ENCODE measurements at regions not wholly inside any gene's neighbourhood (a gene's known extent, or its start where the extent isn't known, plus 50 kb on each side); places are given as distances from the start of the nearest gene placed in this dataset.

DNA sequence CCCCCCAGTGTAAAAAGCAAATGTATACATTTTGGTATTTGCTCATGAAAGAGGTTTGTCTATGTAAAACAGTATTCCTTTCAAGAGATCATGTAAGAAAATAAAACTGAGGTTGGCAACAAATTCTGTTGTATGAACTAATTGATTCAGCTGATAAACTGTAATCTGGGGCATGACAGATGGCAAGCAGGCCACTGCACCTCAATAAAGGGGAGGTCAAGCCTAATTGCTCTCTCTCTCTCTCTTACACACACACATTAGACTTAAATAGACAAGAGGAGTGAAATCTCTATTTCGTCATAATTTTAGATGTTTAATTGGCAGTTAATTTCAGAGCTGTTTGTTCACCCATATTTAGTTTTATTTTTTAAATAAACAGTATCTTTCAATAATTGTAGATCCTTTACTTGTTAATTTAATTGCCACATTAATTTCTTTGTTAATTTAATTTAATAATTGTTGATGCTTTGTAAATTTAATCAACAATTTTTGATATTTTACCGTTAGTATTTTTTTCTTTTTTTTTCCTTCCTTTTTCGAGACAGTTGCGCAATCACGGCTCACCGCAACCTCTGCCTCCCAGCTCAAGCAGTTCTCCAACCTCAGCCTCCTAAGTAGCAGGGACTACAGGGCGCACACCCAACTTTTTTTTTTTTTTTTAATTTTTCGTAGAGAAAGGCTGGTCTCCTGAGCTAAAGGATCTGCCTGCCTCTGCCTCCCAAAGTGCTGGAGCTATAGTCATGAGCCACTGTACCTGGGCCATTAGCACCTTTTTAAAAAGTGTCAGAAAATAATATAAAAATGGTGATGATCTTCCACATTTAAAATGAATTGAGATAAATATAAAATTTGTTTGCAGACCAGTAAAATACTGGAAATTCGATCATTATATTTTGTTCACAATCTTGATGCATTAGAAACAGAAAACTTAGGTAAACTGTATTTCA lies 577.7 kb downstream of the SLC16A7 start:
- Histone ChIP-seq H3K79me2 (no peaks in the 10 kb centered on the region), H3K27ac (no peak overlapping the region), H2AFZ (no peak overlapping the region), H3K36me3 (ENCODE audit: control insufficient read depth, insufficient read depth, low read length) (no peaks in the 10 kb centered on the region), H3K4me3 (ENCODE audit: low read depth, low read length) (no peak overlapping the region), H3K9me3 (ENCODE audit: control insufficient read depth, low read length) (no peaks in the 10 kb centered on the region), H3K4me1 (no peaks in the 10 kb centered on the region), H3K9ac (no peak overlapping the region), H3K4me2 (ENCODE audit: low read length) (no peak overlapping the region), H3K27me3 (ENCODE audit: control insufficient read depth, insufficient read depth, low read length) (no peaks in the 10 kb centered on the region)
- TF ChIP-seq, protein P1, sequence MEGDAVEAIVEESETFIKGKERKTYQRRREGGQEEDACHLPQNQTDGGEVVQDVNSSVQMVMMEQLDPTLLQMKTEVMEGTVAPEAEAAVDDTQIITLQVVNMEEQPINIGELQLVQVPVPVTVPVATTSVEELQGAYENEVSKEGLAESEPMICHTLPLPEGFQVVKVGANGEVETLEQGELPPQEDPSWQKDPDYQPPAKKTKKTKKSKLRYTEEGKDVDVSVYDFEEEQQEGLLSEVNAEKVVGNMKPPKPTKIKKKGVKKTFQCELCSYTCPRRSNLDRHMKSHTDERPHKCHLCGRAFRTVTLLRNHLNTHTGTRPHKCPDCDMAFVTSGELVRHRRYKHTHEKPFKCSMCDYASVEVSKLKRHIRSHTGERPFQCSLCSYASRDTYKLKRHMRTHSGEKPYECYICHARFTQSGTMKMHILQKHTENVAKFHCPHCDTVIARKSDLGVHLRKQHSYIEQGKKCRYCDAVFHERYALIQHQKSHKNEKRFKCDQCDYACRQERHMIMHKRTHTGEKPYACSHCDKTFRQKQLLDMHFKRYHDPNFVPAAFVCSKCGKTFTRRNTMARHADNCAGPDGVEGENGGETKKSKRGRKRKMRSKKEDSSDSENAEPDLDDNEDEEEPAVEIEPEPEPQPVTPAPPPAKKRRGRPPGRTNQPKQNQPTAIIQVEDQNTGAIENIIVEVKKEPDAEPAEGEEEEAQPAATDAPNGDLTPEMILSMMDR (IDR thresholded peaks at IDR 0.05): no peak

GRCh38 chr12:60174476-60174875 lies 578.6 kb downstream of the SLC16A7 start:
- Histone ChIP-seq H3K27ac (no peak overlapping the region), H3K36me3 (ENCODE audit: control insufficient read depth, insufficient read depth, low read length) (no peaks in the 10 kb centered on the region), H3K79me2 (no peaks in the 10 kb centered on the region), H3K27me3 (ENCODE audit: control insufficient read depth, insufficient read depth, low read length) (no peaks in the 10 kb centered on the region), H3K4me3 (ENCODE audit: low read depth, low read length) (no peak overlapping the region), H3K9me3 (ENCODE audit: control insufficient read depth, low read length) (no peaks in the 10 kb centered on the region), H2AFZ (no peak overlapping the region), H3K4me2 (ENCODE audit: low read length) (no peak overlapping the region), H3K9ac (no peak overlapping the region), H3K4me1 (no peaks in the 10 kb centered on the region)
- TF ChIP-seq, protein P1 (IDR thresholded peaks at IDR 0.05): no peak

GRCh38 chr12:60174941-60175340 lies 579.1 kb downstream of the SLC16A7 start:
- no peak overlapping the region for H3K27ac ChIP-seq
- no peak overlapping the region for H3K4me3 ChIP-seq (ENCODE audit: low read depth, low read length)
- no peaks in the 10 kb centered on the region for H3K79me2 ChIP-seq
- H3K27me3 ChIP-seq (ENCODE audit: control insufficient read depth, insufficient read depth, low read length): no peaks in the 10 kb centered on the region
- no peak overlapping the region for H3K4me2 ChIP-seq (ENCODE audit: low read length)
- no peaks in the 10 kb centered on the region for H3K9me3 ChIP-seq (ENCODE audit: control insufficient read depth, low read length)
- no peak overlapping the region for H2AFZ ChIP-seq
- TF ChIP-seq, protein P1 (IDR thresholded peaks at IDR 0.05): no peak
- H3K4me1 ChIP-seq: no peaks in the 10 kb centered on the region
- H3K9ac ChIP-seq: no peak overlapping the region
- no peaks in the 10 kb centered on the region for H3K36me3 ChIP-seq (ENCODE audit: control insufficient read depth, insufficient read depth, low read length)

DNA sequence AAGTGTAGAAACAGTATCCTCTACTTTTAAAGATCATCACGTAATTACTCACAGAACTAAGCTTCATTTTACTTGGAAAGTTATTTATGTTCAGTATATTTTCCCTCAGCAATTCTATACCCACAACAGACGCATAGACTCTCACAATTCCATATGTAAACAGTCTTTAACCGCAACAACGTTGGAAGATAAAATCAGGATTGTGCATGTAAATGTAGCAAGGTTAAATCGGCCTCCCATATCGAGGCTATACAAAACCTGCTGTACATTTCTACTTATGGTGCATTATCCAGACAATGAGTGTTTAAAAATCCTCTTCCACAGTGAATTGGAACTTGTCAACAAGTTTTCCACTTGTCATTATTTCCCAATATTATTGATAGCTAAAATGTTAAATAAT lies 581.1 kb downstream of the SLC16A7 start:
- no peak overlapping the region for H3K4me2 ChIP-seq (ENCODE audit: low read length)
- H3K79me2 ChIP-seq: no peaks in the 10 kb centered on the region
- H3K9me3 ChIP-seq (ENCODE audit: control insufficient read depth, low read length): no peaks in the 10 kb centered on the region
- H3K36me3 ChIP-seq (ENCODE audit: control insufficient read depth, insufficient read depth, low read length): no peaks in the 10 kb centered on the region
- H3K27ac ChIP-seq: no peak overlapping the region
- H3K27me3 ChIP-seq (ENCODE audit: control insufficient read depth, insufficient read depth, low read length): no peaks in the 10 kb centered on the region
- H3K4me3 ChIP-seq (ENCODE audit: low read depth, low read length): no peak overlapping the region
- TF ChIP-seq, protein P1 (IDR thresholded peaks at IDR 0.05): no peak
- no peak overlapping the region for H3K9ac ChIP-seq
- no peak overlapping the region for H2AFZ ChIP-seq
- no peaks in the 10 kb centered on the region for H3K4me1 ChIP-seq

GRCh38 chr12:60180298-60180697 lies 584.5 kb downstream of the SLC16A7 start:
- no peaks in the 10 kb centered on the region for H3K27me3 ChIP-seq (ENCODE audit: control insufficient read depth, insufficient read depth, low read length)
- no peaks in the 10 kb centered on the region for H3K79me2 ChIP-seq
- H3K9ac ChIP-seq: no peak overlapping the region
- H2AFZ ChIP-seq: no peak overlapping the region
- TF ChIP-seq, protein P1 (IDR thresholded peaks at IDR 0.05): no peak
- no peak overlapping the region for H3K27ac ChIP-seq
- no peaks in the 10 kb centered on the region for H3K36me3 ChIP-seq (ENCODE audit: control insufficient read depth, insufficient read depth, low read length)
- no peaks in the 10 kb centered on the region for H3K9me3 ChIP-seq (ENCODE audit: control insufficient read depth, low read length)
- no peaks in the 10 kb centered on the region for H3K4me1 ChIP-seq
- no peak overlapping the region for H3K4me2 ChIP-seq (ENCODE audit: low read length)
- no peak overlapping the region for H3K4me3 ChIP-seq (ENCODE audit: low read depth, low read length)
